ENCODE measurements at regions not wholly inside any gene's neighbourhood (a gene's known extent, or its start where the extent isn't known, plus 50 kb on each side); places are given as distances from the start of the nearest gene placed in this dataset.

DNA sequence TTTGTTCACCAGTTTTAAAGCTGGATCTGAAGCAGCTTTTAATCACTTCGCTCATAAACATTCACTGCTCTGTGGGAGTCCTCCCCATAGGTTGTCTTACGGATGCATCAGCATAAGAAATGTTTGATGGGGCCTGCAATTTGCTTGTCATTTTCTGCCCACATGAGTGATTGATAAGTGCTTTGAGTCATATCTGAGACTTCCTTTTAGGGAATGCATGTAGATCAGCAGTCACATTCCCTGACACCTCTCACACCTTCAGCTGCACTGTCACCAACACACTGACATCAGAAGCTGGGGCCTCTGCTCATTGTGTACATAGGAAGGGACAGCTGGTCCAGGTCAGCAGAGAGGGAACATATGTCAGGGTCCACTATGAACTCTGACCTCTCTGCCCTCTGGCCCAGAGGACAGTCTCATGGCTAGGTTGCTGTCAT, 84.1 kb upstream of the SPATA31D4 start:
- ChIA-PET CTCF (no interaction called here), POLR2A (no interaction called here)
- Mint-ChIP-seq H3K27ac (no peak overlapping the region), H3K4me3 (no peak overlapping the region), H3K36me3 (ENCODE audit: low read depth) (no peaks in the 10 kb centered on the region), H3K4me1 (no peaks in the 10 kb centered on the region), H3K9me3 (no peaks in the 10 kb centered on the region), H3K27me3 (no peaks in the 10 kb centered on the region)
- ATAC-seq (ENCODE audit: low read depth) (no peak), DNase-seq (no peak)
- intact Hi-C loops (cut with micrococcal nuclease) = no loop called here
- TF ChIP-seq CTCF (IDR thresholded peaks at IDR 0.05) = no peak

DNA sequence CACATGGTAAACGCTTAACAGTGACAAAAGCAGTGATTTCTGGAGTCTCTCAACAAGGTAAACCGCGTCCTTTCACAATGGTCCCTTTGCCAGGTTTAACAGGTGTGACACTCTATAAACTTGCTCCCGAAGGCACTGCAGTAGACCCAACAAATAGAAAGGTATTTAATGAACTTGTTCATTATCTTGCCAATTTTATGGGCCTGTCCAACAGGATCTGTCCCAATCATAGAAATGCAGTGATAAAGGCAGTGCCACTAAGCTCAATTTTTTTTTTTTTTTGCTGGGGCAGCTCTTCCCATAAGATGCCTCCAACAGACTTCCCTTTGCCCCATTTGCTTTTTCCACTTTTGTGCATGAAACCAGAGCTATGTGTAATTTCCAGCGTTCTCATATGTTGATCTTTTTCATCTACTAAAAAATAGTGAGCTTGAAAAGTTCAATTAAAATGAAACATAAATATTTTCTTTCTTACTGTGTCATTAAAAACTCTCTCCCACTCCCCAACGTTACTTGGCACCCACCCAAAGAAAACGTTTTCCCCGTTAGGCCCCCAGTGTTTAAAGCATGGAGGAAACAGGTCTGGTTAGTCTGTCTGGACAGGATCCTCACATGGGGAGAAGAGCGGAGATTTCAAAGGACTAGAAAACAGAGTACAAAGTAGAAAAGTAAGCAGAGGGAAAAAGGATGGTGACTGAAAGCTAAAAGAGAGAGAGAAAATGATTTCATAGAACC, 80.9 kb upstream of the SPATA31D4 start:
- POLR2A ChIA-PET = no interaction called here
- Mint-ChIP-seq H3K27ac (no peak overlapping the region), H3K4me1 (no peaks in the 10 kb centered on the region), H3K36me3 (ENCODE audit: low read depth) (no peaks in the 10 kb centered on the region), H3K4me3 (no peak overlapping the region), H3K9me3 (no peaks in the 10 kb centered on the region), H3K27me3 (no peaks in the 10 kb centered on the region)
- no peak for TF ChIP-seq CTCF (IDR thresholded peaks at IDR 0.05)
- CTCF ChIA-PET = interaction anchor here (1.1 to 1.6 kb wide), 3 partner anchors 10 to 324 kb away, joined by 3 to 5 read pairs (median 3); no protein-coding TSS in a partner anchor
- intact Hi-C loops (cut with micrococcal nuclease) = loop anchor here (5.0 kb wide), 1 partner anchor 325 kb away; no protein-coding TSS in a partner anchor
- ATAC-seq (ENCODE audit: low read depth) (no peak), DNase-seq (no peak)

DNA sequence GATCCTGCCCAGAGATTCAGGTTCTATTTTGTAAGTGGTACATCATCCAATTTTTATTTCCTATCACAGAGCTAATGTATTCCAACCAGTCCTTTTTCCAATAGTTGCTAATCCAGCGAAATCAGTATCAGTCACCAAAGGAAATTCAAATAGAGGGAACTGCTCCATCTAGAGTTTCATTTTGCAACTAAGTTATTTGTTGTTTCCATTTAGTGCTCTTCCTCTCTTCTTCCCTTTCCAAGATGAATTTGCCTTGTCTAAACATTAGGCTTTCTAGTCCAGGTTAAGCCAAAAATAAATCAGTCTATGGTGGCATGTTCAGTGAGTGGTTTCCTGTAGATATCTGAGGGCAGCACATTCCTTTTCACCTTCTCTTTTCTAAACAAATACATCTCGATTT, 79.8 kb upstream of the SPATA31D4 start:
- ATAC-seq (ENCODE audit: low read depth) (no peak), DNase-seq (no peak)
- Mint-ChIP-seq H3K36me3 (ENCODE audit: low read depth) (no peaks in the 10 kb centered on the region), H3K4me1 (no peaks in the 10 kb centered on the region), H3K9me3 (no peaks in the 10 kb centered on the region), H3K27me3 (no peaks in the 10 kb centered on the region), H3K27ac (no peak overlapping the region), H3K4me3 (no peak overlapping the region)
- ChIA-PET CTCF (interaction anchor here (1.1 to 1.6 kb wide), 2 partner anchors 11 to 326 kb away, joined by 3 to 5 read pairs; no protein-coding TSS in a partner anchor), POLR2A (no interaction called here)
- no peak for TF ChIP-seq CTCF (IDR thresholded peaks at IDR 0.05)
- intact Hi-C loops (cut with micrococcal nuclease) = loop anchor here (5.0 kb wide), 1 partner anchor 326 kb away; no protein-coding TSS in a partner anchor

DNA sequence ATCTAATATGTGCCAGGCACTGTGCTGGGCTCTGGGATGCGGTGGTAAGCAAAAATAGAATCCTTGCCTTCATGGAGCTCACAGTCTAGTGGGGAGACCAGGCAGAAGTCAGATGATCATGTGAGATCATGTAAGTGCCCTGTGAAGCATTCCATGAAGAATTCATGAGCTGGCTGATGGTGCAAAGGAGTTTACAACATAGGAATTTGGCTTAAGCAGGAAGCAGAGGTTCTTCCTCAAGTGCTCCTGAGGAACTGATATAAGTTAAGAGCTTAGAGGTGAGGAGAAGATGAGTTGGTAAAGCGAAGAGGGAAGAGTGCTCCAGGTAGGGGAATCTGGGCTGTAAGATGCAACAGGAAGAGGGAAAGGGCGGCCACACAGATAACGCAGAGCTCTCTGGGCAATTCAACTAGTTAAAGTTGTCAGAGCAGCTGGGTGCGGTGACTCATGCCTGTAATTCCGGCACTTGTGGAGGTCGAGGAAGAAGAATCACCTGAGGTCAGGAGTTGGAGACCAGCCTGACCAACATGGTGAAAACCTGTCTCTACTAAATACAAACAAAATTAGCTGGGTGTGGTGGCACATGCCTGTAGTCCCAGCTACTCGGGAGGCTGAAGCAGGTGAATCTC, 78.5 kb upstream of the SPATA31D4 start:
- ATAC-seq (ENCODE audit: low read depth) (no peak), DNase-seq (no peak)
- ChIA-PET POLR2A (no interaction called here), CTCF (no interaction called here)
- intact Hi-C loops (cut with micrococcal nuclease) = loop anchor here (5.0 kb wide), 1 partner anchor 327 kb away; no protein-coding TSS in a partner anchor
- no peaks in the 10 kb centered on the region for H3K27me3 Mint-ChIP-seq
- H3K4me3 Mint-ChIP-seq = no peak overlapping the region
- no peaks in the 10 kb centered on the region for H3K9me3 Mint-ChIP-seq
- H3K36me3 Mint-ChIP-seq (ENCODE audit: low read depth) = no peaks in the 10 kb centered on the region
- H3K4me1 Mint-ChIP-seq = no peaks in the 10 kb centered on the region
- no peak overlapping the region for H3K27ac Mint-ChIP-seq
- no peak for TF ChIP-seq CTCF (IDR thresholded peaks at IDR 0.05)

GRCh38 chr9:81850724-81851123, 77.5 kb upstream of the SPATA31D4 start:
- H3K9me3 Mint-ChIP-seq = no peaks in the 10 kb centered on the region
- H3K4me3 Mint-ChIP-seq = no peak overlapping the region
- H3K36me3 Mint-ChIP-seq (ENCODE audit: low read depth) = no peaks in the 10 kb centered on the region
- no peak for TF ChIP-seq CTCF (IDR thresholded peaks at IDR 0.05)
- ChIA-PET CTCF (no interaction called here), POLR2A (no interaction called here)
- no peak for DNase-seq
- H3K27me3 Mint-ChIP-seq = no peaks in the 10 kb centered on the region
- ATAC-seq (ENCODE audit: low read depth) = no peak
- intact Hi-C loops (cut with micrococcal nuclease) = no loop called here
- no peak overlapping the region for H3K27ac Mint-ChIP-seq
- H3K4me1 Mint-ChIP-seq = no peaks in the 10 kb centered on the region
